G401 (cell line): ENCODE measurements at regions not wholly inside any gene's neighbourhood (a gene's known extent, or its start where the extent isn't known, plus 50 kb on each side); places are given as distances from the start of the nearest gene placed in this dataset.
A peak's percentile ranks its signal among the peaks of the same experiment; 100 is the strongest.

Experiments
- DNase-seq: peaks from one replicate; pipeline ENCODE4 v3.0.0-alpha.2; 2015; ENCODE audit warnings: low spot score
- in situ Hi-C: cut with HindIII; loops from 2 replicates; pipeline ENCODE4 v1.10.0; 2016; ENCODE audit warnings: low sequenced_read_pairs, mixed read lengths

DNA sequence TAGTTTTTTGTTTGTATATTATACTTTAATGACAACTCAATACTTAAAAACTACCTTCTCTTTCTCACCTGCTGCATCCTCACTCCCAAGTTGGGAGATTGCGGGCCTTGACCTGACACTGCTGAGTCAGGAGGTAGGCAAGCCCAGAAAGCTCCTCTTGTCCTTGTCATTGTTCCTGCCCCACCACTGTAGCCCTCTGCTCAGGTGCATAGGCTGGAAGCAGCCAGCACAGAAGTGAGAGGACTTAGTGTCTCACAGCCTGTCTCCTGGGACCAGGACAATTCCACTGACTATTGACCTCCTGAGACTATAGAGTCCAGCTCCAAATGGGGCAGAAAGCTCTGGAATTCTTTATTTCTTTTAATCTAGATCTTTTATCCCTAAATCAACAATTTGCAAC lies 123.5 kb upstream of the NDP start:
- in situ Hi-C loops, result no loop called here
- DNase-seq, result no peak

DNA sequence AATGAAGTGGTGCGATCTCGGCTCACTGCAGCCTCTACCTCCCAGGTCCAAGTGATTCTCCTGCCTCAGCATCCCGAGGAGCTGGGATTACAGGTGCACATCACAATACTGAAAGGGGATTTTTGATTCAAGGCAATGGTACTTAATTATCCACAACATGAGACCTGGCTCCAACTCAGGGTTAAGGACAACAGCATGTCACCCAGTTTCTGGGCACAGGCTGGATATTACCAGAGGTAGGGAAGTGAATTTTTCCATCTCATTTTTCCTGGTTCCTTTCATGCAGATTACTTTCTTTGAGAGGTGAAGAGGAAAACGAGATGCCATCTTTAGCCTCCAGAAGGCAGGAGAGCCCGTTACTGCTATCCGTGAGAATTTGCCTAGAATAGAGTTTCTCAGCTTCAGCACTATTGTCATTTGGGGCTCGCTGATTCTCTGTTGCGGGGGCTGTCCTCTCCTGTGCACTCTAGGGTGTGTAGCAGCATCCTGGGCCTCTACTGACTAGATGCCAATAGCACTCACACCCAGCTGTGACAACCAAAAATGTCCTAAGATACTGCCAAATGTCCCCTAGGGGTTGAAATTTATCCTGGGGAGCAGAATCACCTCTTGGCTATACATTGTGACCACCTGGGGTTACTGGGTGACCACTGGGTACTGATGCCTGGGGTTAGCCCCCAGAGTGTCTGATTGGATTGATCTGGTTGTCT lies 121.8 kb upstream of the NDP start:
- in situ Hi-C loops, result no loop called here
- peak; percentile 67 for DNase-seq

DNA sequence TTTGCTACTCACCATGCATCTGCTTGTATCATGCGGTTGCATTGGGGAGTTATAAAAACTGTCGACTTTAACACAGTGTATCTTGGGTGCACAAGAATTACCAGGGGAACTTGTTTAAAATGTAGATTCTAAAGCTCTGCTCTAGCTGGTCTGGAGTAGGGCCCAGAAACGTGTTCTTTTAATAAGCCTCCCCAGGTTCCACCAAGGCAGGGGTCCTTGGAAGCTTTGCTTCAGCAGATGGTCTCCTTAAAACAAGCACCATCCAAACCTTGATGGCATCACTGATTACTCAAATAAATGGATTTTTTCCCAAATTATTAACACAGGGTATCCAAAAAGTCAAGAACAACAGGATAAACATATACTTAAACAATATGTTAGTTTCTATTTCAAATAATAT lies 120.2 kb upstream of the NDP start:
- in situ Hi-C loops, result no loop called here
- DNase-seq, result peak; percentile 91

DNA sequence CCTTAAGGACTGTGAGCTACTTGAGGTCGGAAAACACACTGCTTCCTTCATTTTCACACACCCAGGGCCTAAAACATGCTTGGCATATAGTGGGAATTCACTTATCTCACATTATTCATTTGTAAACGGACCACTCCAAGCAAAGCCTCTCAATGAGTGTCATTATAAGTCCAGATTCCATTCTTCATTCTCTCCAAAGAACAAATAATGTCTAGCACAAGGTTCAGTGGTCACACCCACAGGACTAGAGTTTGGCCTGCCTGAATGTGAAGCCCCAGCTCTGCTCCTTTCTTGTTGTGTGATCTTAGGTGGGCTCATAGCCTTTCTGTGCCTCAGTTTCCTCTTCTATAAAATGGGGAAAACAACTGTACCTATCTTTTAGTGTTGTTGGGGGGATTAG lies 119.6 kb upstream of the NDP start:
- in situ Hi-C loops, result no loop called here
- DNase-seq, result peak; percentile 8

DNA sequence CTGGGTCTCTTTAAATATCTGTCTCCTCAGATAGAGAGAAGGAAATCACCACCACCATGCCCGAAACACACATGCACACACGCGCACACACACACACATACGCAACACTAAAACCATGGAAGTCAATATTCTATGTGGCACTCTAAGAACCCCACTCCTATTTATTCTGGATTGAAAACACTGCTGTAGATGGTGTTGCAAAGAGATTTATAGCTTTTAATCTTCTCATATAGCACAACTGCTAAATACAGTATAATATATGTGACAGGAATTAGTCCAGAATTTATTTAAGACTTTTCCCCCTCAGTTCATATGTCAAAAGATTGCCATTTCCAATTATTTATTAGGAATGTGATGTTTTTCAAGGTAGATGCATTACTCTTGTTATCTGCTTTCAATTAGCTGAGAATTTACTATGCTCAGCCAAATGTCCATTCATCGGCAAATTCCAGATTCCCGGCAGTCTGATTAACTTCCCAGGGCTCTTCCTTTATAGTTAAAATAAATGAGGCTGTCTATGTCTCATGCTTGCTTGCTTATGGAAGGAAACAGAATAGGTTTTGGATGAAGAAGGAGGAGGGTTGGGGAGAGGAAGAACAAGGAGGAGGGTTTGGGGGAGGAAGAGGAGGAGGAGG lies 115.4 kb upstream of the NDP start:
- in situ Hi-C loops, result no loop called here
- no peak for DNase-seq

DNA sequence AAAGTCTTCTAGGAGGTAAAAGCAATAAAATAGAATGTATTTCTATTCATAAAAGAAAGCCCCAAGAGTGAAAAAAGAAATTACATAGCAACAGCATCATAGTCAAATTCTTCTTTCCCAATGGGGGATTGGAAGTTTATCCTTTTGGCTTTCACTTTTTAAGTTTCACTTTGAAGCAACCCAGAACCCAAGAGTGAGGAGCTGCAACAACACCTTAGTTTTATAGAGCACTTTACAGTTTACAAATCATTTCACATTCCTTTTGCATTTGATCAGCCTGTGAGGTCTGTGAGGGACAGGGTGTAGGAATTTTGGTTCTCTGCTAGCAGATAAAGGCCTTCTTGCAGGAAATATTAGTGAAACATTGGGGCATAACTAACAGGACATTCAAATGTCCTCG lies 112.0 kb upstream of the NDP start:
- no peak for DNase-seq
- in situ Hi-C loops, result no loop called here

DNA sequence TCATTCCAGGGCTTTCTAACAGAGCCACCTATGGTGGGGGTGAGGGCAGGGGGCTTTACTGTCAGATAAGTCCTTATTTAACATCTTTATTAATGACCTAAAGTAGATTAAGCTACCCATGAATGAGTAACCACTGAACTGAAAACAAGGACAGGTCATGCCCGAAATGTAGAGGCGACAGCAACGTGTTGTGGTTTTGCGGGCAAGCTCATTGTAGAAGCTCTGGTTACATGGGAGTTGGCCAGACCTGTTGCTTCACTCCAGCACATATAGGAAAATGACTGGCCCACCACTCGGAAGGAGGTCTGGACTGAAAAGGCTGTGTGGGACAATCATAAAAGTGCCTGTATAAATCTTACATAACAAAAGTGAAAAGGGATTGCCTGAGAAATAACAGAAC lies 109.6 kb upstream of the NDP start:
- in situ Hi-C loops, result no loop called here
- DNase-seq, result no peak

DNA sequence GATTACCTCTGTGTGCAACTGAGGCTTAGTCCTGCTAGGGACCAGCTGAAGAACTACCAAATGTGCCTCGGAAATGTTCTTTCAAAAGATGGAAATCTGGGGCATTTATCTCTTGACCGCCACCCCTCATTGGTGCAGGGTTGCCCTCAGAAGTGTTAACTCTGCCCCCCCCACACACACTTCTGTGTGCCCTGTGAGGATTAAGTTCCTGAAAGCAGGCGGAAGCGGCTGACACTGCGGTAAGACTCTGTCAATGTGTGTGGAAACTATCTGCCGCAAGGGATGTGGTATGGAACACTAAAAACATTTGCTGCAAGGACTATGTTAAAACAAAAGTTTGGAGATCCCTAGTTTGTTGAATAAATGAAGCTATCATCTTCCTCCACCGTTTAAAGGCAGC lies 106.9 kb upstream of the NDP start:
- in situ Hi-C loops, result no loop called here
- DNase-seq, result no peak

DNA sequence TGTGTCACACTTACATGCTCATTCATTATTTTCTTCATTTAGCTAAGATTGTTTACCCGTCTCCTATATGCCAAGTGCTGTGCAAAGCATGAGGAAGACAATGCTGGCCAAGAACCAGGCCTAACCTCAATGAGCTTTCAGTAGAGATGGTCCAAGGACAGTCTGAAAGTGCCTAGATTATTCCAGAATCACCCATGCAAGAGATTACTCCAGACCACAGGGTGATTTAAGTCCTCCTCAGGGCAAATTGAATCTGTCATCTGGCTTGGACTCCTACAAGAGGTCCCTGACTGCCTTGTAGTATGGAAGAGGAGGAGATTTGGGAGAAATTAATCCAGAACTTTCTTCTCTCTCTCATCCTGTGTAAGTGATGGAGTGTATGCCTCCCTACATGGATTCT lies 99.4 kb upstream of the NDP start:
- no peak for DNase-seq
- in situ Hi-C loops, result no loop called here

DNA sequence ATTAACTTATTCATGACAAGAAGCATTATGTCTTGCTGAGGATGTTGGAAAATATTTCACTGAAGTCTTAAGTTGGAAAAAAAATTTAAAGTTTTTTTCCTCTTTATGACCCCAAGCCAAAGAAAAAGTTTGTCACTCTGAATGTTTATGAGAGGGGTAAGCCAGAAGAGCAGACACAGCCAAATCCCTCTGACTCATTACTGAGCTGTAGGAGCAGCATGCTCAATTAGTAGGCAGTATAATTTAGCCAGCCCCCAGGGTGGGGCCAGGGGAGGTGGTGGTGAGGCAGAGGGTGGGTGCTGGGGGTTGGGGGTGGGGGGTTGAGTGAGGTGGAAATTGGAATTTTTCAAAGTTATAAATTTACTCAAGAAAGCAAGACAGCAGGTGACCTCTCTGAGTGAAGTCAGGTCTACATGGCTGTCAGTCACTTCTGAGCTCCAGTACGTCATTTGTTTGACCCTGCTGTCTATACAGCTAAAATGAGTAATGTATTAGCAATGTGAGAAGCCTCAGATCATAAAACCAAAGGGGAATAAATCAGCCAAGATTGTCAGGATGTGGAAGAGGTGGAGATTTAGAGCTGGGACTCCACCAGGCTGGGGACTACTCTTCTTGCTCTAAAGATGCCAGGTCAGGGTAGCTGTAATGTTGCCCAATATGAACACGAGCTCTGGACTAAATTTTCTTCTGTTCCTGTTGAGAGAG lies 98.8 kb upstream of the NDP start:
- in situ Hi-C loops, result no loop called here
- no peak for DNase-seq

DNA sequence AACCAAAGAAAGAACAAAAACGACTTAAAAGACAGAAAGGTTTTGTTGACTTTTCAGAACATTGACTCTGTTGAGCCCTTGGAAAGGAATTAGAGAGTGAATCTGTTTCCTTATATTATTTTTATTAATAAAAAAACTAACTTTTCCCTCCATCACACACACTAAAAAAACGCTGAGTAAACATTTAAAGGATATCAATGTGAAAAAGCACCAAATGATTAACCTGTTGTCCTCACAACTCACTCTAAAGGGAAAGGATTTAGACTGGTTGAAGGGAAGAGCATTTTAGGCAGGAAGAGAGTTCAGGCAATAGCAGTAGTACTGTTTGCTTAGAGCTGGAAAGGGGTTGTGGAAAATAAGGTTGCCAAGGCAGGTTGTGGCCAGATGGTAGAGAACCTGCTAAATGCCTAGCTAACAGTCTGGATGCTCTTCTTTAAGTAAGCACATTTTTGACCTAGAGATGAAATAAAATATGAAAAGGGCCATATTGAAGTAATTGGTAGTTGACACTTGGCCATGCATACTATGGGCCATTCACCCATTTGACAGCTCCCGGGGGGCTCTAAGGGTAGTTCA lies 98.0 kb upstream of the NDP start:
- in situ Hi-C loops, result no loop called here

DNA sequence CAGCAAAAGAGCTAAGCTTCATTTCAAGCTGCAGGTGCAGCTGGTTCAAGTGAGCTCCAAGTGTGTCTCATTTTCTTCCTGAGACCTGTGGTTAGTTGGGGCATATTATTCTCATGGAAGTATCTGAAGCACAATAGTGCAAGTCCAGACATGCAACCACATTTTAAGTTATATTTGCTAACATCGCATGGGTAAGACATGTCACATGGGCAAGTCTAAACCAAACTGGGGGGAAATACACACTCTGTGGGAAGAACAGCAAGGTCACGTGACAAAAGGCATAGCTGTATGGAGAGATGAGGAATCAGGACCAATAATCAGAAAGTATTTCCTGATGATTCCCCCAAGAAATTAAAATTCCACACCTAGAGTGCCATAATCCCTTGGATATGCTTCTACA lies 94.9 kb upstream of the NDP start:
- in situ Hi-C loops, result no loop called here
- no peak for DNase-seq

More for the DNA sequence above, 98.0 kb upstream of the NDP start:
- peak; percentile 86 for DNase-seq

DNA sequence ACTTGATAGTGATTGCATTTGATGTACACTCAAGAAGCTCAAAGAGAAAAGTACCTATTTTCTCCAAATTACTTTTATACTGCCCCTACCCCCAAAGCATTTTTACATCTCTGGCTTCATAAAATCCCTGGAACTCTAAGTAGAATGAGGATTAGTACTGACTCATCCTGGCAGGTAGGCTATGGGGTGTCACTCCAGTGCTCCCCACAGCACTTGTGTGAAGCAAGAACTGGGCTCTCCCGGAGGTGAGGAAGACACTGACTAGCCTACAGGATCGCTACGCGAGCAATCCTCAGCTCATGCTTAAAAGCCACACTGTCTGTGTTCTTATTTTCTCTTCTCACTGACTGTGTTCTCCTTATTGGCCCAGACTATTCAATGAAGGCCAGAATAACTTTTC lies 90.4 kb upstream of the NDP start:
- no peak for DNase-seq
- in situ Hi-C loops, result no loop called here

DNA sequence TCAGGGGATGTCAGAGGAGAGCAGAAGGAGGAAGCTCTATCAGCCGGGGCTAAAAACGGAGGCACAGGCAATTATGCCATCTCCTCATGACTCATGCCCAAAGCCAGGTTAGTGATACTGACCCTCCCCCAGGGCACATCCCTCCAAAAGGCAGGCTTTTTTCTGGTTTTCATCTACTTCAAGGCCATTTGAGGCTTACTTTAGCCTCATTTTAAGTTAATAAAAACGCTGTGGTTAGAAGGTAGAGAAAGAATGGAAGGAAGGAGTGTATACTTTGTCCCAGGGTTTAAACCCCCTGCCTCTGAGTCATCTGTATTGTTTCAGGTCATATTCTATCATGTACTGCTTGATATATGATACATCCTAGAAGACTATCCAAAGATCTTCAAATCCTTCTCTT lies 89.7 kb upstream of the NDP start:
- in situ Hi-C loops, result no loop called here
- DNase-seq, result no peak

DNA sequence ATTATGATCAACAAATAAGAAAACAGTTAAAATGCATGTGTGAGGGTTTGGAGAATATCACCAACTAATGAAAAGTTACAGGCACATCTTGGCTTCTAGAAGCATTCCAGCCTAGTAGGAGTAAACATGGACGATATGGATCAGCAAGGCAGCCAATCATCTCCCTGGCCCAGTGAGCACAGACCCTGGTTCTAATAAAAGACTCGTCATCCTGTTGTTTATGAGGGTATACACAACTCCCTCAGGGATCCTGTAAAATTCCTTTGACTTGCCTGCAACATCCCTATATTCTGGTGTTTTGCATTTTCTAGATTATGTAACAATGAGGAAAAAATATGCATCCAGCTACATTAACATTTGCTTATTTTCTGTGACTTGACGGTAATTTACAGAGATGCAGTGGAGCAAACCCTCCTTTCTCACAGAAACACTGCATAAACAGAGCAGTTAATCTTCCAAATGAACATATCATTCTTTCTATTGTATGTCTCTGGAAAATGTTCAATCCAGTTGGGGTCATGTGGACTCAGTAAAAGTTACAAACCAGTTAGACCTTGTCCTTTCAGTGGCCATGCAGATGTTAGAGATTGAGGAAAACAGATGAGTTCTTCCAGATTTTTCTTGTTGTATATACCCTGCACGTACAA lies 88.9 kb upstream of the NDP start:
- DNase-seq, result no peak
- in situ Hi-C loops, result no loop called here

DNA sequence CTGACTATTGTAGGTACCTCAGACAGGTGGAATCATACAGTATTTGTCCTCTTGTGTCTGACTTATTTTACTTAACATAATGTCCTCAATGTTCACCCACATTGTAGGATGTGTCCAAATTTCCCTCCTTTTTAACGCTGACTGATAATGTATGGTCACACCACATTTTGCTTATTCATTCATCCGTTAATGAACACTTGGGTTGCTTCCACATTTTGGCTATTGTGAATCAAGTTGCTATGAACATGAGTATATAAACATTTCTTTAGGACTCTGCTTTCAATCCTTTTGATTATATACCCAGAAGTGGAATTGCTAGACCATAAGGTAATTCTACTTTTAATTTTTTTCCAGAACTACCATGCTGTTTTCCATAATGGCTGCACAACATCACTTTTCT lies 87.0 kb upstream of the NDP start:
- in situ Hi-C loops, result no loop called here
- DNase-seq, result no peak

DNA sequence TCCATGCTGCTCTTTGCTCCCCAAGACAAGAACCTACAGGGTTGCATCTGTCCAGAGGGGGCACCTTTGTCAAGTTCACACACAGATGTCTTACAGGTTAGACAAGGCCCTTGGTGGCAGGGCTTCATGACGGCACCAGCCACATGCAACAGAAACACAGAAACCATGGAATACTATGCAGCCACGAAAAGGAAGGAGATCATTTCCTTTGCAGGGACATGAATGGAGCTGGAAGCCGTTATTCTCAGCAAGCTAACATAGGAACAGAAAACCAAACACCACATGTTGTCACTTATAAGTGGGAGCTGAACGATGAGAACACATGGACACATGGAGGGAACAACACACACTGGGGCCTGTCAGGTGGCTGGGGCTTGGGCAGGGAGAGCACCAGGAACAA lies 85.1 kb upstream of the NDP start:
- DNase-seq, result no peak
- in situ Hi-C loops, result no loop called here

DNA sequence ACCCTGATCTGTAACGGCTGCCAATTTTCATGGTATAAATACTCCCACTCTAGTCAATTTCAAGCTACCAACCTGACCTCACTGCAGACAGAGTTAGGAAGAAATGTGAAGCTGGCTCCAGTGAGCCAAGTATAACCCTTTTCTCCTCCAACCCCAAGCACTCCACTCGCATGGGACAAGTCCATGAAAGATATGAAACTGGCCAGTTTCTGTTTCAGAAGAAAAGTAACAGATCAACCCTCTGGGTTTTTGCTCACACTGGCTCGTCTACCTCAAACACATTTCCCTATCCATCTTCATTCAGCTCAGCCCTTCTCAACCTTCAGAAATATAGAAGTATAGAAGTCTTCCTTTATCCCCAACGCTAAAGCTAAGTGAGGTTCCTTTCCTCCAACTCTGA lies 82.4 kb upstream of the NDP start:
- in situ Hi-C loops, result no loop called here
- no peak for DNase-seq

DNA sequence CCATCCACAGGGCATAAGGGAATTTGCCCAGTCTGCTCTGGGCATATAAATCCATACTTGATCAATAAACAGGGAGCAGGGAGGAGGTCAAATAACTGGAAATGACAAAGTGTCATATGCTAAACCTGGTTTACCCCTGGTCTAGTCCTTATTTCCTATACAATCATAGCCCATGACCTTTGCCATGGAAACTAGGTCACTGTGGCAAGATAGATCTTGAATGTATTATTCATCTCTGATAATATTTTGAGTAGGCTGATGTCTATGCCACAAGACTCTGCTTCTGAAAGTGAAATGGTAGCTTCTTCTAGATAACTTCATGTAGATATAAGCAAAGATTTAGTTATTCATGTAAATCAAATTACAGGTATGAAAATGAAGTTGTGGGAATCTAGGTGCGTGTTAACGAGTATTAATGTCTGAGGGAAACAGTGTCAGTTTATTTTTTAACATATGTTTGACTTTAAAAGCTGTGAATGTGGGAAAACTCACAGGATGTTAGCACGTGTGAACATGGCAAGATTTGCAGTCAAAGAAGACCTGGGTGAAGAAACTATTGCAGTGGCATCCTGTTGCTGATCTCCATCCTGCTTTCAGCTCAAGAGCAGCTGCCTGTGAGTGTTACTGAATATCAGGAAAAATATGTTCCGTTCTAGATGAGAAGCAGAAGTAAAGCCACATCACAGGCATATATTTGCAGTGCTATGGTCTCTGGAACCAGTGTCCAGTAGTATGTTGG lies 81.8 kb upstream of the NDP start:
- no peak for DNase-seq
- in situ Hi-C loops, result no loop called here
